Tibial artery (tissue), 4 donors: ENCODE measurements at regions not wholly inside any gene's neighbourhood (a gene's known extent, or its start where the extent isn't known, plus 50 kb on each side); places are given as distances from the start of the nearest gene placed in this dataset.

Experiments
- DNase-seq, 2 donors: peaks; one replicate each; pipeline ENCODE4 v3.0.0-alpha.2; 2019
- H3K27ac ChIP-seq, 2 donors: fragments of 200-600 bp; sonication (generic) in 1 of 2; 1 replicate in 1 of 2; 2 replicates in 1 of 2; pipeline ENCODE4 v1.5.1; 2018 to 2019; ENCODE audit warnings: mild to moderate bottlenecking in 1 of 2
- H3K27me3 ChIP-seq, 2 donors: fragments of 200-600 bp; sonication (generic) in 1 of 2; one replicate each; pipeline versions ENCODE4 v1.5.1 to v1.6.0; 2016 to 2019
- H3K36me3 ChIP-seq, 3 donors: fragments of 200-600 bp; sonication (generic) in 2 of 3; one replicate each; pipeline ENCODE4 v1.5.1; 2016 to 2019; ENCODE audit warnings: mild to moderate bottlenecking in 2 of 3
- H3K4me1 ChIP-seq, 4 donors: fragments of 200-600 bp; sonication (generic) in 2 of 4; 1 replicate in 3 of 4; 2 replicates in 1 of 4; pipeline ENCODE4 v1.5.1; 2016 to 2019
- H3K4me3 ChIP-seq, 2 donors: fragments of 200-600 bp; sonication (generic) in 1 of 2; 1 replicate in 1 of 2; 2 replicates in 1 of 2; pipeline ENCODE4 v1.5.1; 2018 to 2019; ENCODE audit warnings: mild to moderate bottlenecking in 2 of 2
- H3K9me3 ChIP-seq, 3 donors: fragments of 200-600 bp; sonication (generic) in 1 of 3; one replicate each; pipeline ENCODE4 v1.5.1; 2016 to 2019
- CTCF ChIP-seq, 2 experiments: fragments of 200-600 bp in 1 of 2; fragments of 450-650 bp in 1 of 2; IDR thresholded peaks; one replicate each; pipeline ENCODE4 v1.5.1; 2017 to 2019; ENCODE audit warnings: antibody characterized with exemption in 2 of 2, mild to moderate bottlenecking in 1 of 2, moderate library complexity in 1 of 2
- intact Hi-C: fragments of 100-400 bp; cut with DNase I; formaldehyde crosslinking; loops from one replicate; pipeline ENCODE4 v1.15.0; 2023; ENCODE audit warnings: low total_unique reads

DNA sequence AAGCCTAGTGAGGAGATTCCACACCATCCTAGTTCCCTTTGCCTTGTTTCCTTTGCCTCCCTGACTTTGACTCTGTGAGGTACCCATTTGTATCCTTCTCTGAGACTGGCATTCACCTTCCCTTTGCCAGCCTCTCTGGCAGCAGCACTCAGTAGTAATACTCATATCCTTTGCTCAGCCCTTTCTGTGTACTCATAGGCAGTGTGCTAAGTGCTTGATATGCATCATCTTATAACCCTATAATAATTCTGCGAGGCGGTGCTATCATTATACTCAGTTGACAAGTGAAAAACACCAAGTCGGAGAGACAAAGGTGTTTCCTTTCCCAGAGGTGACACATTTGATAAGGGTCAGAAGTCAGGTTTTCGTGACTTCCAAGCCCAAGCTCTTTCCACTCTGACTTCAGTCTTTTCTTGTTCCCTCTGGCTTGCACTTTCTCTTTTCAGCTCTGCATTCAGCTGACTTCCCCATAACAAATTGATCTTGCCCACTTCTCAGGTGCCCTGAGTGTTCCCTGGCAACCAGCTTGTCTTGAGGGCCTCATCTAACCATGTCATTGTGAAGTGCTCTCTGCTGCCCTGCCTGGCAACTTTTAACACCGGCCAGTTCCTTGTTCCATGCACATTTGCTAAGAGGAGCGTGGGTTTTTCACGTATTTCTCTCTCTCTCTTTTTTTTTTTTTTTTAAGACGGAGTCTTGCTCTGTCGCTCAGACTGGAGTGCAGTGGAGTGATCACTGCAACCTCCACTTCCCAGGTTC, 94.5 kb upstream of the UPP2 start:
- intact Hi-C loops = loop anchor here (10.0 kb wide), 1 partner anchor 502 kb away; no protein-coding TSS in a partner anchor
- no peaks in the 10 kb centered on the region for H3K27me3 ChIP-seq
- no peak overlapping the region for H3K4me3 ChIP-seq
- no peak for DNase-seq
- no peaks in the 10 kb centered on the region for H3K36me3 ChIP-seq
- H3K27ac ChIP-seq = no peak overlapping the region
- H3K9me3 ChIP-seq = no peaks in the 10 kb centered on the region
- no peak for TF ChIP-seq CTCF (IDR thresholded peaks at IDR 0.05)
- peaks cover 0 to 14% (median 3%) of the 10 kb centered on the region in 4 donors for H3K4me1 ChIP-seq

GRCh38 chr2:158004126-158004764, 97.4 kb upstream of the UPP2 start:
- no peaks in the 10 kb centered on the region for H3K9me3 ChIP-seq
- no peaks in the 10 kb centered on the region for H3K27me3 ChIP-seq
- DNase-seq = no peak
- no peaks in the 10 kb centered on the region for H3K36me3 ChIP-seq
- H3K4me1 ChIP-seq = peaks cover 0 to 7% (median 0%) of the 10 kb centered on the region in 4 donors
- intact Hi-C loops = loop anchor here (10.0 kb wide), 1 partner anchor 499 kb away; no protein-coding TSS in a partner anchor
- H3K27ac ChIP-seq = no peak overlapping the region
- TF ChIP-seq CTCF (IDR thresholded peaks at IDR 0.05) = no peak
- no peak overlapping the region for H3K4me3 ChIP-seq

DNA sequence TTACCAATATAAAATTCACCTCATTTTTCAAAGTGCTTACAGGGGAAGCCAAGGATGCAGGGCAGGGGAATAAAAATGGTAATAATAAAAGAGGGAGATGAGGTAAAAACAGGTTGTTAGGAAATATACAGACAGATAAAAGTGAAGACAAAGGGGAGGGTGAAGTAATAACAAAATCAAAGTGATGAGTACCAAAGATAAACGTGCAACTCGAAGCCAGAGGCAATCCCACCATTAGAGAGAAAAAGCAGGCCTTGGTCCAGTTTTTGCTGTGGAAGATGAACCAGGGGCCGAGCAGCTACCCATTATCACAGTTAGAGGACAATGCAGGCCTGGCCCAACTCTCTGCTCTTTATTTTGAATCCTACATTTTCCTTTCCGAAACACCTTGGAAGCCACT, 99.6 kb upstream of the UPP2 start:
- no peaks in the 10 kb centered on the region for H3K9me3 ChIP-seq
- intact Hi-C loops = loop anchor here (10.0 kb wide), 1 partner anchor 497 kb away; no protein-coding TSS in a partner anchor
- H3K36me3 ChIP-seq = no peaks in the 10 kb centered on the region
- no peaks in the 10 kb centered on the region for H3K27me3 ChIP-seq
- H3K4me3 ChIP-seq = no peak overlapping the region
- no peak for TF ChIP-seq CTCF (IDR thresholded peaks at IDR 0.05)
- H3K27ac ChIP-seq = no peak overlapping the region
- H3K4me1 ChIP-seq = no peaks in the 10 kb centered on the region
- DNase-seq = no peak

DNA sequence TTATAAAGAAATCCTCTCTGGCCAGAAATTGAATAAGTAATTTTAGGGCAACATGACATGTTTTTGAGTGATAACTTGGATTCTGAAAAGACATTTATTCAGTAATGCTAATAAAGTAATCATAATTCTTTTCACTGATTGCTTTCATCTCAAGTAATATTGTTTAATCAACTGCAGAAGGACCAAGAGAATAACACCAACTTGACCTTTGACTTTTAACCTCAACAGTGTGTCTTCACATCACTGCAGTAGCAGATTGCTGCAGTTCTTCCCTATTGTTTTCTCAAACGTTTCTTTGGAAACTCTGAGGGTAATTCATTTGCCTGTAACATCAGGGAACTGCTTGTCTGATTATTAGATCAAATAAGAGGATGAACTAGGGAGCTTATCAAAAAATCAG, 104.9 kb upstream of the UPP2 start:
- Histone ChIP-seq H3K9me3 (no peaks in the 10 kb centered on the region), H3K4me1 (no peaks in the 10 kb centered on the region), H3K27ac (no peak overlapping the region), H3K36me3 (no peaks in the 10 kb centered on the region), H3K4me3 (no peak overlapping the region), H3K27me3 (no peaks in the 10 kb centered on the region)
- TF ChIP-seq CTCF (IDR thresholded peaks at IDR 0.05) = no peak
- no peak for DNase-seq
- intact Hi-C loops = no loop called here

DNA sequence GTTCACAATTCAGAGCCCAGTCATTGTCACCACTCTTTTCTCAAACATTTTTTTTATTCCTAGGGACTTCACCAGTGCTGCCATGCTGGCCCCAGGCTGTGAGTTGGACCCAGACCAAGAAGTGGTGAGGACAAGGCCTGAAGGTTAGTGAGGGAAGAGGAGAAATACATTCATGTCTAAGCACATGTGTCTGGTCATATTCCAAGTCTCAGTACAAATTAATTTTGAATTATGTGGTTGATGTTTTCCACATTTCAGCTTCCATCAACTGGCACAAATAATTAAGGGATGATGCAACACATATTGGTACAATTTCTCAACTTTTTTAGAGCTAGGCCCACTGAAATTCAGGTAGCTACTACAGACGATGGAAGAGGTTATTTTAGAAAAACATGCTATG, 106.6 kb upstream of the UPP2 start:
- no peak for TF ChIP-seq CTCF (IDR thresholded peaks at IDR 0.05)
- DNase-seq = no peak
- Histone ChIP-seq H3K4me3 (no peak overlapping the region), H3K36me3 (no peaks in the 10 kb centered on the region), H3K9me3 (no peaks in the 10 kb centered on the region), H3K27ac (no peak overlapping the region), H3K27me3 (no peaks in the 10 kb centered on the region), H3K4me1 (no peaks in the 10 kb centered on the region)
- intact Hi-C loops = no loop called here
